ENCODE measurements at regions not wholly inside any gene's neighbourhood (a gene's known extent, or its start where the extent isn't known, plus 50 kb on each side); places are given as distances from the start of the nearest gene placed in this dataset.

- Histone ChIP-seq H3K9ac (replicated peaks; ENCODE audit: extremely low read depth, insufficient read depth, low read length) (no peak overlapping the region), H3K27ac (ENCODE audit: insufficient read depth, low read depth, low read length) (no peak overlapping the region), H3K4me1 (ENCODE audit: control insufficient read depth, extremely low read depth, insufficient read depth, low read length) (no peaks in the 10 kb centered on the region), H3K4me2 (ENCODE audit: insufficient read depth, low read length) (no peak overlapping the region), H4K20me1 (replicated peaks; ENCODE audit: control insufficient read depth, extremely low read depth, insufficient read depth, low read length) (no peaks in the 10 kb centered on the region), H3K9me1 (replicated peaks; ENCODE audit: control insufficient read depth, extremely low read depth, insufficient read depth, low read length) (no peaks in the 10 kb centered on the region), H3K4me3 (replicated peaks in 1 of 3; ENCODE audit: insufficient read depth in 1 of 3, low read depth in 1 of 3, low read length in 3 of 3) (no peak overlapping the region), H3K27me3 (ENCODE audit: control insufficient read depth in 2 of 2, insufficient read depth in 2 of 2, low read length in 2 of 2) (peaks cover 0 to 5% of the 10 kb centered on the region in 2 experiments), H3K79me2 (ENCODE audit: control insufficient read depth, insufficient read depth, low read length) (no peaks in the 10 kb centered on the region), H3K36me3 (ENCODE audit: control insufficient read depth in 2 of 2, extremely low read depth in 1 of 2, insufficient read depth in 2 of 2, low read length in 2 of 2) (no peaks in the 10 kb centered on the region), H3K9me3 (replicated peaks; ENCODE audit: control insufficient read depth, insufficient read depth, low read length) (no peaks in the 10 kb centered on the region), H2AFZ (ENCODE audit: low read depth, low read length) (no peak overlapping the region)
- intact Hi-C loops (cut with micrococcal nuclease) (no loop called here), dilution Hi-C loops (cut with MboI; ENCODE audit: extremely low pct_ligation_motif_present, low sequenced_read_pairs) (no loop called here)
- BruUV-seq (replicated peaks) = no TSS peak
- ChIA-PET POLR2A (no interaction called here), CTCF (interaction anchor here (0.8 to 1.4 kb wide), 2 partner anchors 8 to 35 kb away, joined by 3 read pairs; no protein-coding TSS in a partner anchor)
- FAIRE-seq (no peak), DNase-seq (ENCODE audit: low read depth, low spot score) (no peak)
- TF ChIP-seq POLR2AphosphoS5 (IDR thresholded peaks at IDR 0.05; ENCODE audit: insufficient read depth, low read depth, low read length) (no peak), MAX (IDR thresholded peaks at IDR 0.05; ENCODE audit: insufficient read depth, insufficient read length) (no peak), FOS (IDR thresholded peaks at IDR 0.05; ENCODE audit: borderline replicate concordance, insufficient read depth, low read length) (no peak), JUN (IDR thresholded peaks at IDR 0.05; ENCODE audit: borderline replicate concordance, insufficient read depth, insufficient read length, low read depth) (no peak), EZH2 (IDR thresholded peaks at IDR 0.05; ENCODE audit: borderline replicate concordance, low read depth, low read length, severe bottlenecking) (no peak), GATA2 (IDR thresholded peaks at IDR 0.05; ENCODE audit: insufficient read depth, insufficient read length, low read depth, low read length) (no peak), POLR2A (IDR thresholded peaks at IDR 0.05; ENCODE audit: low read depth, low read length) (no peak), CTCF (IDR thresholded peaks at IDR 0.05; ENCODE audit: extremely low read depth in 1 of 2, insufficient read depth in 1 of 2, low read depth in 1 of 2, low read length in 2 of 2) (no peak), MYC (IDR thresholded peaks at IDR 0.05; ENCODE audit: low read depth, low read length) (no peak)
Measured at GRCh38 chr10:6713120-6713519, 133.0 kb upstream of the PRKCQ start.
